Fibroblast of mammary gland (primary cell): ENCODE measurements at regions not wholly inside any gene's neighbourhood (a gene's known extent, or its start where the extent isn't known, plus 50 kb on each side); places are given as distances from the start of the nearest gene placed in this dataset.

Experiments used
- DNase-seq: peaks from one replicate; pipeline ENCODE4 v3.0.0-alpha.2; 2010; ENCODE audit warnings: low read depth
- H3K4me3 ChIP-seq: 2 replicates; pipeline ENCODE4 v1.5.1; 2011; ENCODE audit warnings: low read depth, mild to moderate bottlenecking, low read length, moderate library complexity; ENCODE audit not compliant: control insufficient read depth
- CTCF ChIP-seq: conservative IDR thresholded peaks from 2 replicates; pipeline ENCODE4 v1.5.1; 2011; ENCODE audit warnings: low read depth, low read length, inconsistent platforms; ENCODE audit not compliant: control insufficient read depth, insufficient read depth

DNA sequence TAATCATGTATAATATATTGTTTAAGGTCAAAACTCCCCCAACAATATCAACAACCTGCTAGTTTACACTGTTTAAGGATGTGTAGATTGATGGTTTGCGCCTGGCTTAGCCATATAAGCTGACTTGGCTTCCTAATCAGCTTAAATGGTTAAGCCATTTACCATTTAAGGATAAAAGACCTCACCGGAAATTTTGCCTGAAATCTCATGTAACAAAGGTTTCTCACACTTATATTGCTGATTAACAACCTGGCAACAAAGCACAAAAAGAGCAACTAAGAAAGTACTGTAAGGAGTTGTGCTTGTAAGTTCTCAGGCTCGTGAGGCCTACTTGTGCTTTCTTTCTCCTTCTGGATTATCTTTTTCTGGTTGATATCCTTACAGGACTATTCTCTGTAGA, 485.2 kb downstream of the GABRG1 start:
- H3K4me3 ChIP-seq, result no peak overlapping the region
- TF ChIP-seq CTCF, result no peak
- DNase-seq, result no peak

- no peak for TF ChIP-seq CTCF
- DNase-seq, result no peak
- H3K4me3 ChIP-seq, result no peak overlapping the region
Measured at GRCh38 chr4:45636175-45636574, 487.7 kb downstream of the GABRG1 start.

GRCh38 chr4:45629717-45630116, 494.1 kb downstream of the GABRG1 start:
- DNase-seq, result no peak
- H3K4me3 ChIP-seq, result no peak overlapping the region
- TF ChIP-seq CTCF, result no peak

GRCh38 chr4:45621971-45622370, 501.9 kb downstream of the GABRG1 start:
- no peak for TF ChIP-seq CTCF
- no peak overlapping the region for H3K4me3 ChIP-seq
- DNase-seq, result peak; percentile 60

DNA sequence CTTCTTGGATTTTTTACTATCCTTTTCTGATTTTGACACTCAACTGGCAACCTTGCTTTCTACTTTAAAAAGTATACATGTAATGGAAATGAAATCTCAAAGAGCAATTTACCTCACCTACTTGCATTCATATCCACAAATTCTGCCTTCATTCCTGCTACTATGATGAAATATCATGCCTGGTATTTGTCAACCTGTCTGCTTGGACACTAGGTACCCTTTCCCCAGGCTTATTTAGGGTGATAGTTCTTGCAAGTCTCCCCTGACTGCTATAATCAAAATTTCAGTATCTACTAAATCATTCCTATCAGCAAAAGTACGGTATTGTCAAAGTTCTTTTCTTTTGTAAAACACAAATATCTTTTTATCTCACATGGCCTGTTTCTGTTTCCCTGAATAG, 503.0 kb downstream of the GABRG1 start:
- no peak for TF ChIP-seq CTCF
- H3K4me3 ChIP-seq, result no peak overlapping the region
- DNase-seq, result no peak

DNA sequence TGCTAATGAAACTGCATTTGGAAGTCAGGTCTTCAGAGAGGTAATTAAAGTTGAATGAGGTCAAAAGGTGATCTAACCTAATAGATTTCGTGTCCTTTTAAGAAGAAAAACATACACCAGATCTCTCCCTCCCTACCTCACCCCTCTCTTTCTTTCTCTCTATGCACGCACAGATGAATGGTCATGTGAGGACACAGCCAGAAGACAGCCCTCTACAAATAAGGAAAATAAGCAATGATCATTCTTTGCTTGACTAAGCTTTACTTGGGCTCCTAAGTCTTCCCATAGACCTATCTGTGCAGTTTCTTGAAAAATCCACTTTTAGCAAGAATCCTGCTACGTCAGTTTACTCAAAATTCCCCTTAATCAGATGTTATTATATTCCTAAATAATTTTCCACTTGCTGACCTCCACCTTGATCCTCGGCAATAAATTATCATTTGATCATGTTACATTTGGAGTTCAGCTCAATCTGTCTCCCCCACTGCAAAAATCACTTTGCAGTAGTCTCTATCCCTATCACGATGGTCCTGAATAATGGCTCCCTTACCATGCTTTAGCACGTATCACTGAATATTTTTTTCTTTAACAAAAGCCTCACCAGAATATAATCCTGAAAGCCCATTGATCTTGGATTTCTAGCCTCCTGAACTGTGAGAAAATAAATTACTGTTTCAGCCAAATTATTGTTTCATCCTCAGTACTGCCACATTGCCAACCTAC, 527.3 kb downstream of the GABRG1 start:
- DNase-seq, result no peak
- no peak overlapping the region for H3K4me3 ChIP-seq
- no peak for TF ChIP-seq CTCF

DNA sequence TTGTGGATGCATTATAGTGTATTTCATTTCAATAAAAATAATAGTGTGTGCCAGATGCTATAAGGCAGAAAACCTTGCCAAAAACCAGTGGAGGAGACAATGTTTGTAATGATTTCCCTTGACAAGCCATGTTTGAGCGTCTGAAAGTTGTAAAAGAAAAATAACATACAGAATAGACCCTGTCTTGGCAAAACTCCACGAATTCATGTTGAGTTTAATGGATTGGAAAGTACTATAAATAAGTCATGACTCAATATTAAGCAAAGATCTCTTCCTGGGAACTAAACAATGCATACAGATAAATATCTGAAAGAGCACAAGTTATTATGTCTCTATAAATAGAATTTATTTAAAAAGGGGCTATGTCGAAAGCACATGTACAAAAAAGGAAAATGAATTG, 543.5 kb downstream of the GABRG1 start:
- no peak for TF ChIP-seq CTCF
- H3K4me3 ChIP-seq, result no peak overlapping the region

More for the DNA sequence above, 543.5 kb downstream of the GABRG1 start:
- no peak for DNase-seq
